22Rv1 (cell line): ENCODE measurements at regions not wholly inside any gene's neighbourhood (a gene's known extent, or its start where the extent isn't known, plus 50 kb on each side); places are given as distances from the start of the nearest gene placed in this dataset.

Experiments
- H3K27ac ChIP-seq: fragments of 450-650 bp; 2 replicates; pipeline ENCODE4 v1.5.1; 2017
- ZFX ChIP-seq: fragments of 450-650 bp; IDR thresholded peaks from 2 replicates; pipeline ENCODE4 v1.6.1; 2017; ENCODE audit warnings: antibody characterized with exemption, borderline replicate concordance
- TF ChIP-seq, protein P1 (sequence below): fragments of 450-650 bp; IDR thresholded peaks from 2 replicates; pipeline ENCODE4 v1.5.1; 2017; ENCODE audit warnings: mild to moderate bottlenecking

DNA sequence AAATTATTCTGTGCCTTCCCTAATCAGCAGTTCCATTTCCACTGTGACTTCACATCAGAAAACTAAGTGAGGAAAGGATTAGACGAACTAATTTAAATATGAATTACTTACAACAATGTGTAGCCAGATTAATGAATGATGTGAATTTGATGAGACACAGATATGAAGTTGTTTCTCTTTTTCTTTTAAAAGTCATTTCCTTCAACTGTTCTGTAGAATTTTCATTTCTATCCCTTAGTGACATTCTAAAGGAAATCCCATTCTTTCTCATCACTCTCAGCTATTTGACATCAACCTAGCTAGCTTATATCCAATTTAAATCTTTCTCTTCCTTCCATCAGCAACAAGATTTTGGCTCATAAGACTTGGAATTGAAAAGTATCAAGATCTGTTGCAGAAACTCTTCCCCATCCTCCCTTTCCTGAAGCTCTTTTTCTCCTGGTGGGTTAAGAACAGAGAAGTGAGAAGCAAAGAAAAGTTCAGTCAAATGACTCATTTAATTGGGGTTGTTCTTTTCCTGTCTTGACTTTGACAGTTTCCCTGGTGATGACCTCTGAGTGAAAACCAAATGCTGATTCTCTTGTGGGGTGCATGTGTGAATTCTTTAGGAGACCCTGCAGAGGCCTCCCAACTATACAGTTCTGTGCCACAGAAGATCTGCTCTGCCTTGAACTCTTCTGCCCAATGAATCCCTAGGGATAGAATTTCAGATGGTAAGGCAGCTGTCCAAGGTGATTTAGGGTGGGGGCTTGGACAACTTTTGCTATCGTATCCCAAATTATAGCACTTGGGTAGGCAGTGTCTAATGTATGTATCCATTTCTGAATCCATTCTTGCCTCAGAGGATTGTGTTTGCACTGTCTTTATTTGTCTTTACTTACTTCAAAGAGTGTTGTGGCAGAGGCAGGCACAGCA, 232.5 kb upstream of the GPRIN3 start:
- TF ChIP-seq, protein P1, sequence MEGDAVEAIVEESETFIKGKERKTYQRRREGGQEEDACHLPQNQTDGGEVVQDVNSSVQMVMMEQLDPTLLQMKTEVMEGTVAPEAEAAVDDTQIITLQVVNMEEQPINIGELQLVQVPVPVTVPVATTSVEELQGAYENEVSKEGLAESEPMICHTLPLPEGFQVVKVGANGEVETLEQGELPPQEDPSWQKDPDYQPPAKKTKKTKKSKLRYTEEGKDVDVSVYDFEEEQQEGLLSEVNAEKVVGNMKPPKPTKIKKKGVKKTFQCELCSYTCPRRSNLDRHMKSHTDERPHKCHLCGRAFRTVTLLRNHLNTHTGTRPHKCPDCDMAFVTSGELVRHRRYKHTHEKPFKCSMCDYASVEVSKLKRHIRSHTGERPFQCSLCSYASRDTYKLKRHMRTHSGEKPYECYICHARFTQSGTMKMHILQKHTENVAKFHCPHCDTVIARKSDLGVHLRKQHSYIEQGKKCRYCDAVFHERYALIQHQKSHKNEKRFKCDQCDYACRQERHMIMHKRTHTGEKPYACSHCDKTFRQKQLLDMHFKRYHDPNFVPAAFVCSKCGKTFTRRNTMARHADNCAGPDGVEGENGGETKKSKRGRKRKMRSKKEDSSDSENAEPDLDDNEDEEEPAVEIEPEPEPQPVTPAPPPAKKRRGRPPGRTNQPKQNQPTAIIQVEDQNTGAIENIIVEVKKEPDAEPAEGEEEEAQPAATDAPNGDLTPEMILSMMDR: no peak
- no peak for TF ChIP-seq ZFX
- no peak overlapping the region for H3K27ac ChIP-seq

DNA sequence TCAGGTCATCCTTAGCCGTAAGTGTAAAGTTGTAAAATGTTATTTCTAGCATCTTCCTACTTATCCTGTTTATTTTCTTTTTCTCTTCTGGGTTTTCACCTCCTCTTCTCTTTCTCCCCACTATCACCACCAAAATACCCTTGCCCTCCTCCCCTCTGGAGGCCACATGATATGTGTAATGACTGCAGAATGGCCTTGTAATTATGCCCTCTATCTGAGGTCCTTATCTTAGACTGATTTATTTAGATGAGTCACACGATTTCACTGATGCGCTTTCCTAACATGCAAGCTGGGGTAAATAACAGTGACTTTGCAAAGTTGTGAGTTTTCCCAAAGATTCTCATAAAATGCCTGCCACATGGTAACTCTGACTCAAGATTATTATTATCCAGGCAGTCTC, 231.8 kb upstream of the GPRIN3 start:
- no peak overlapping the region for H3K27ac ChIP-seq
- TF ChIP-seq, protein P1: no peak

DNA sequence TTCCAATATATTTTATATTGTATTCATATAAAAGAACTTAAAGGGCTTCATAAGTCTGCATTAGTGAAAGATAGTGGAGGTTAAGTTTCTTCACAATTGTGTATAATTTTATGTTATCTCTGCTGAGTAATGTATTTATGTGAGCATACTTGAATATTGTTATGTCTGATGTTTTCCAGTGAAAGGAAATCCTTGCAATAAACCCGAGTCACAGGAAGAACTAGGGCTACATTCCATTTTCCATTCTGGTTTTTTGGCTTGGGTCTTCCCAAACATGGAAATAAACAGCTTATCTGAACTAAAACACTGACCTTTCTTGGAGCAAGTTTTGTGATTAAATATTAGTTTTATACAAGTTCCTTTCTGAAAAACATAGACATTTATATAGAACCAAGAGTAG, 231.3 kb upstream of the GPRIN3 start:
- H3K27ac ChIP-seq: no peak overlapping the region
- TF ChIP-seq ZFX: no peak
- TF ChIP-seq, protein P1: no peak

GRCh38 chr4:89538171-89538570, 230.6 kb upstream of the GPRIN3 start:
- TF ChIP-seq ZFX: no peak
- TF ChIP-seq, protein P1: no peak
- no peak overlapping the region for H3K27ac ChIP-seq

DNA sequence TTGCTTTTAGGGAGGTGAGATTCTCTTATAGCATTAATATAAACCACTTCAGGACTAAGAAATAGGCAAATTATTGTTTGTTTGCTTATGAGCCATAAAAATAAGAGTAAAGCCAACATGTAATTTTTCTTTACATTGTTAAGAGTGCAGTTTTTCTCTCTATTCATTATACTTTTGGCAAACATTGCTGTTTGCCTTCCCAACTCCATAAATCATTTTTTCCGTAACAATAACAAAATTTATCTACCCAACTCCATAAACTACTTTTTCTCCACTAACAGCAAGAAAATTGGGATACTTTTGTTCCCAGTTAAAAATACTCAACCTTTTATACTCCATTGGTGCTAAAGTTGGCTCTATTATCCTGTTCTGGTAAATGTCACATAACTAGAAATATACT, 229.7 kb upstream of the GPRIN3 start:
- no peak overlapping the region for H3K27ac ChIP-seq
- TF ChIP-seq, protein P1: no peak
- no peak for TF ChIP-seq ZFX

DNA sequence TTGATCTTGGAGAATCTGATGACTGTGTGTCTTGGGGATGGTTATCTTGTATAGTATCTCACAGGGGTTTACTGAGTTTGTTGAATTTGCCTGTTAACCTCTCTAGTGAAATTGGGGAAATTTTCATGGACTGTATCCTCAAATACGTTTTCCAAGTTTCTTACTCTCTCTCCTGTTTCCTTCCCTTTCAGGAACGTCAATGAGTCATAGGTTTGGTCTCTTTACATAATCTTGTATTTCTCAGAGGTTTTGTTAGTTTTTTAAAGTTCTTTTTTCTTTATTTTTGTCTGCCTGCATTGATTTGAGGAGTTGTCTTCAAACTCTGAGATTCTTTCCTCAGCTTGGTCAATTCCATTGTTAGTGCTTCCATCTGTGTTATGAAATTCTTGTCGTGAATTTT, 227.7 kb upstream of the GPRIN3 start:
- no peak overlapping the region for H3K27ac ChIP-seq
- TF ChIP-seq, protein P1: no peak
- no peak for TF ChIP-seq ZFX

DNA sequence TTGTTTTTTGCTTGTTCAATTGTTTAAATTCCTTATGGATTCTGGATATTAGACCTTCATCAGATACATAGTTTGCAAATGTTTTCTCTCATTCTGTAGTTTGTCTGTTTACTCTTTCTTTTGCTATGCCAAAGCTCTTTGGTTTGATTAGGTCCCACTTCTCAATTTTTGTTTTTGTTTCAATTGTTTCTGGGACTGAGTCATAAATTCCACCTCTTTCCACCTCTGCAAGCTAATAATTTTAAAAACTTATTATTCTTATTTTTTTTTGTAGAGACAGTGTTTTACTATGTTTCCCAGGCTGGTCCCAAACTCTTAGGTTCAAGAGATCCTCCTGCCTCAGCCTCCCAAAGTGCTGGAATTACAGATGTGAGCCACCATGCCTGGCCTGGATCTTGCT, 226.8 kb upstream of the GPRIN3 start:
- TF ChIP-seq, protein P1: no peak
- no peak for TF ChIP-seq ZFX
- H3K27ac ChIP-seq: no peak overlapping the region
